ENCODE measurements at regions not wholly inside any gene's neighbourhood (a gene's known extent, or its start where the extent isn't known, plus 50 kb on each side); places are given as distances from the start of the nearest gene placed in this dataset.
A peak's percentile ranks its signal among the peaks of the same experiment; 100 is the strongest.

DNA sequence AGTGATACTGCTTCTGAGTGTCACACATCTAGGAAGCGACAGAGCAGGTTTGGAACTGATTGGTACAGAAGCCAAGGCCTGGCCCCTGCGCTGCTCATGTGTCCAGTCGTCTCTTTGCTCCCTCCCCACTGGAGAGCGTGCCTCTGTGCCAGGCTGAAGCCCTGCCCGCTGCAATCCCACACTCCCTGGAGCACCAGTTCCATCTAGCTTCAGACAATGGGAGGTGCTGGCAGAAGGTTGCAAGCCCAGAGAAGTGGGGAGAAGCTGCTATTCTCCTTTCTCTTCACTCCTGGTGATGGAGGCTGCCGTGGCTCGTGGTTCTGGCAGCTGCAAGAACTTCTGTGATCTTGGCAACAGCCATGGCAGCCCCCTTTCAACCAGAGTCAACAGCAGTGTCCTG, 250.9 kb downstream of the MATN1 start:
- Histone ChIP-seq H3K27me3 (ENCODE audit: control insufficient read depth, extremely low read depth, insufficient read depth, low read length) (no peaks in the 10 kb centered on the region), H3K79me2 (ENCODE audit: control insufficient read depth, insufficient read depth, low read length) (no peaks in the 10 kb centered on the region), H3K9me3 (ENCODE audit: control insufficient read depth, low read depth, low read length) (no peaks in the 10 kb centered on the region), H3K9me1 (ENCODE audit: control insufficient read depth, extremely low read depth, insufficient read depth, low read length) (no peaks in the 10 kb centered on the region), H3K27ac (ENCODE audit: control insufficient read depth, insufficient read depth, low read length) (no peak overlapping the region), H3K4me1 (ENCODE audit: control insufficient read depth, extremely low read depth, insufficient read depth, low read length) (peaks cover 9% of the 10 kb centered on the region), H4K20me1 (ENCODE audit: control insufficient read depth, extremely low read depth, insufficient read depth, low read length) (no peaks in the 10 kb centered on the region), H3K36me3 (ENCODE audit: control insufficient read depth in 2 of 2, extremely low read depth in 1 of 2, insufficient read depth in 2 of 2, low read length in 2 of 2) (no peaks in the 10 kb centered on the region), H3K9ac (ENCODE audit: control insufficient read depth, extremely low read depth, insufficient read depth, low read length) (no peak overlapping the region), H3K4me2 (ENCODE audit: control insufficient read depth, extremely low read depth, insufficient read depth, low read depth, low read length) (no peak overlapping the region), H2AFZ (ENCODE audit: control insufficient read depth, low read length) (no peak overlapping the region), H3K4me3 (ENCODE audit: control insufficient read depth in 2 of 3, extremely low read depth in 1 of 3, insufficient read depth in 2 of 3, low read depth in 1 of 3, low read length in 3 of 3) (no peak overlapping the region)
- dilution Hi-C loops (cut with MboI; ENCODE audit: extremely low pct_ligation_motif_present, low sequenced_read_pairs) = no loop called here
- DNase-seq (ENCODE audit: low read depth, low spot score) = no peak
- no peak for TF ChIP-seq EZH2 (IDR thresholded peaks at IDR 0.05; ENCODE audit: low read length)
- TF ChIP-seq, protein P1, sequence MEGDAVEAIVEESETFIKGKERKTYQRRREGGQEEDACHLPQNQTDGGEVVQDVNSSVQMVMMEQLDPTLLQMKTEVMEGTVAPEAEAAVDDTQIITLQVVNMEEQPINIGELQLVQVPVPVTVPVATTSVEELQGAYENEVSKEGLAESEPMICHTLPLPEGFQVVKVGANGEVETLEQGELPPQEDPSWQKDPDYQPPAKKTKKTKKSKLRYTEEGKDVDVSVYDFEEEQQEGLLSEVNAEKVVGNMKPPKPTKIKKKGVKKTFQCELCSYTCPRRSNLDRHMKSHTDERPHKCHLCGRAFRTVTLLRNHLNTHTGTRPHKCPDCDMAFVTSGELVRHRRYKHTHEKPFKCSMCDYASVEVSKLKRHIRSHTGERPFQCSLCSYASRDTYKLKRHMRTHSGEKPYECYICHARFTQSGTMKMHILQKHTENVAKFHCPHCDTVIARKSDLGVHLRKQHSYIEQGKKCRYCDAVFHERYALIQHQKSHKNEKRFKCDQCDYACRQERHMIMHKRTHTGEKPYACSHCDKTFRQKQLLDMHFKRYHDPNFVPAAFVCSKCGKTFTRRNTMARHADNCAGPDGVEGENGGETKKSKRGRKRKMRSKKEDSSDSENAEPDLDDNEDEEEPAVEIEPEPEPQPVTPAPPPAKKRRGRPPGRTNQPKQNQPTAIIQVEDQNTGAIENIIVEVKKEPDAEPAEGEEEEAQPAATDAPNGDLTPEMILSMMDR (optimal IDR thresholded peaks at IDR 0.05 in 1 of 3, IDR thresholded peaks at IDR 0.05 in 1 of 3, conservative IDR thresholded peaks at IDR 0.05 in 1 of 3; ENCODE audit: extremely low read depth in 1 of 3, insufficient read depth in 2 of 3, low read length in 3 of 3) = peak in 2 of 3 experiments; percentile 33 to 54
- FAIRE-seq = peak; percentile 26

DNA sequence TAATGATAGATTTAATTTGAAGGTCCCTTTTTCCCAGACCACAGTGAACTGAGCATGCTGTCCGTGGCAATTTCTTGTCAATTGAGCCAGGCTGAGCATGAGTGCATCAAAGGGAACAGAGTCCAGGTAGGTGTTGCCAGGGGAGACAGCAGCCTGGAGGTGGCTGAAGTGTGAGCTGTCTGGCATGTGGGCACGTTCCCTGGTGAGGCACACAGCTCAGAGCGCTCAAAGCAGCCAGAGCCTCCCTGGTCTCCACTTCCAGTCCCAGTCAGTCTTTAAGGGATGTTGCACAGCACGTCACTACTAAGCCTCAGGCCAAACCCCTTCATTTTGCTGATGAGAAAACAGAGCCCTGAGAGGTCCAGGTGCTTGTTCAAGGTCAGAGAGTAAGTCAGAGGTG, 251.4 kb downstream of the MATN1 start:
- Histone ChIP-seq H2AFZ (ENCODE audit: control insufficient read depth, low read length) (no peak overlapping the region), H3K4me1 (ENCODE audit: control insufficient read depth, extremely low read depth, insufficient read depth, low read length) (peaks cover 9% of the 10 kb centered on the region), H3K27ac (ENCODE audit: control insufficient read depth, insufficient read depth, low read length) (no peak overlapping the region), H3K4me2 (ENCODE audit: control insufficient read depth, extremely low read depth, insufficient read depth, low read depth, low read length) (no peak overlapping the region), H3K9me1 (ENCODE audit: control insufficient read depth, extremely low read depth, insufficient read depth, low read length) (no peaks in the 10 kb centered on the region), H3K36me3 (ENCODE audit: control insufficient read depth in 2 of 2, extremely low read depth in 1 of 2, insufficient read depth in 2 of 2, low read length in 2 of 2) (no peaks in the 10 kb centered on the region), H3K27me3 (ENCODE audit: control insufficient read depth, extremely low read depth, insufficient read depth, low read length) (no peaks in the 10 kb centered on the region), H3K9me3 (ENCODE audit: control insufficient read depth, low read depth, low read length) (no peaks in the 10 kb centered on the region), H3K4me3 (ENCODE audit: control insufficient read depth in 2 of 3, extremely low read depth in 1 of 3, insufficient read depth in 2 of 3, low read depth in 1 of 3, low read length in 3 of 3) (no peak overlapping the region), H4K20me1 (ENCODE audit: control insufficient read depth, extremely low read depth, insufficient read depth, low read length) (no peaks in the 10 kb centered on the region), H3K79me2 (ENCODE audit: control insufficient read depth, insufficient read depth, low read length) (no peaks in the 10 kb centered on the region), H3K9ac (ENCODE audit: control insufficient read depth, extremely low read depth, insufficient read depth, low read length) (no peak overlapping the region)
- dilution Hi-C loops (cut with MboI; ENCODE audit: extremely low pct_ligation_motif_present, low sequenced_read_pairs) = no loop called here
- TF ChIP-seq, protein P1 (optimal IDR thresholded peaks at IDR 0.05 in 1 of 3, IDR thresholded peaks at IDR 0.05 in 1 of 3, conservative IDR thresholded peaks at IDR 0.05 in 1 of 3; ENCODE audit: extremely low read depth in 1 of 3, insufficient read depth in 2 of 3, low read length in 3 of 3) = no peak
- TF ChIP-seq EZH2 (IDR thresholded peaks at IDR 0.05; ENCODE audit: low read length) = no peak
- no peak for DNase-seq (ENCODE audit: low read depth, low spot score)
- FAIRE-seq = no peak

Data from keratinocyte (primary cell).